ENCODE measurements at regions not wholly inside any gene's neighbourhood (a gene's known extent, or its start where the extent isn't known, plus 50 kb on each side); places are given as distances from the start of the nearest gene placed in this dataset.

GRCh38 chr9:515665-516064, 301.0 kb downstream of the DOCK8 start:
- DNase-seq (ENCODE audit: low read depth), result no peak
- H3K4me3 ChIP-seq (replicated peaks; ENCODE audit: low read depth, low read length), result no peak overlapping the region
- TF ChIP-seq, protein P1, sequence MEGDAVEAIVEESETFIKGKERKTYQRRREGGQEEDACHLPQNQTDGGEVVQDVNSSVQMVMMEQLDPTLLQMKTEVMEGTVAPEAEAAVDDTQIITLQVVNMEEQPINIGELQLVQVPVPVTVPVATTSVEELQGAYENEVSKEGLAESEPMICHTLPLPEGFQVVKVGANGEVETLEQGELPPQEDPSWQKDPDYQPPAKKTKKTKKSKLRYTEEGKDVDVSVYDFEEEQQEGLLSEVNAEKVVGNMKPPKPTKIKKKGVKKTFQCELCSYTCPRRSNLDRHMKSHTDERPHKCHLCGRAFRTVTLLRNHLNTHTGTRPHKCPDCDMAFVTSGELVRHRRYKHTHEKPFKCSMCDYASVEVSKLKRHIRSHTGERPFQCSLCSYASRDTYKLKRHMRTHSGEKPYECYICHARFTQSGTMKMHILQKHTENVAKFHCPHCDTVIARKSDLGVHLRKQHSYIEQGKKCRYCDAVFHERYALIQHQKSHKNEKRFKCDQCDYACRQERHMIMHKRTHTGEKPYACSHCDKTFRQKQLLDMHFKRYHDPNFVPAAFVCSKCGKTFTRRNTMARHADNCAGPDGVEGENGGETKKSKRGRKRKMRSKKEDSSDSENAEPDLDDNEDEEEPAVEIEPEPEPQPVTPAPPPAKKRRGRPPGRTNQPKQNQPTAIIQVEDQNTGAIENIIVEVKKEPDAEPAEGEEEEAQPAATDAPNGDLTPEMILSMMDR (IDR thresholded peaks at IDR 0.05; ENCODE audit: low read length, missing control alignments), result no peak

DNA sequence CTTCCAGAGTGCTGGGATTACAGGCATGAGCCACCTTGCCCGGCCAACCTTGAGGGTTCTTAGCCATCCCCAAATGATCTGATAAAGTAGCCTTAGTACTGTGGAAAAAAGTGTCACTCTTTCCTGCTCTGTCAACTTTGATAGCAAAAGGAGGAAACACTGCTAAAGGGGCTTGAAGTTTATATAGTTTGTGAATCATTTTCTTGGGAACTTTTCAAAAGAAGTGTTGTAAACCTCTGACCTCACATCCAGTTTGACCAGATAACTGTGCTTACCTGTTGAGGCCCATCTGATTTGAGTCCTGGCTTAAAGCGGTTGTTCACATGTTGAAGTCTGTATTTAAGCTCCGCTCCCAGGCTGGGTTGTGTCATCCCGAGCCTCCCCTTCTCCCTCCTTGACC, 303.3 kb downstream of the DOCK8 start:
- no peak overlapping the region for H3K4me3 ChIP-seq (replicated peaks; ENCODE audit: low read depth, low read length)
- TF ChIP-seq, protein P1 (IDR thresholded peaks at IDR 0.05; ENCODE audit: low read length, missing control alignments), result no peak
- DNase-seq (ENCODE audit: low read depth), result no peak

DNA sequence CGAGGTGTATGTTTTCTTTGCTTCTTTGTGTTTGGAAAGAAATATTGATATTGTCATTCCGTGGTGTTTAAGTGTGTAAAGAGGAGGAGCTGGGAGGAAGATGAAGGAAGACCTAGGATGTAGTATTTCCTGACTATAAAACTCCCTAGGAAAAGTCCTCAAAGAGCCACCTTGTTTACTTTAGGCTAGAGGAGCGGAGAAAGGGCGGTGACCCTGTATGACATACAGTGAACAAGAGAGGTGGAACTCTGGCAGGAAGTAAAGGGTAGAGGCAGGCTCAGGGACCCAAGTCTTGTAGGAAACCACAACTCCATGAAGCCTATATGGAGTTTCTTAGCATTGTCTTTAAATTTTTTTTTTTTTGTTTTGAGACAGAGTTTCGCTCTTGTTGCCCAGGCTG, 303.9 kb downstream of the DOCK8 start:
- TF ChIP-seq, protein P1 (IDR thresholded peaks at IDR 0.05; ENCODE audit: low read length, missing control alignments), result no peak
- DNase-seq (ENCODE audit: low read depth), result no peak
- H3K4me3 ChIP-seq (replicated peaks; ENCODE audit: low read depth, low read length), result no peak overlapping the region

DNA sequence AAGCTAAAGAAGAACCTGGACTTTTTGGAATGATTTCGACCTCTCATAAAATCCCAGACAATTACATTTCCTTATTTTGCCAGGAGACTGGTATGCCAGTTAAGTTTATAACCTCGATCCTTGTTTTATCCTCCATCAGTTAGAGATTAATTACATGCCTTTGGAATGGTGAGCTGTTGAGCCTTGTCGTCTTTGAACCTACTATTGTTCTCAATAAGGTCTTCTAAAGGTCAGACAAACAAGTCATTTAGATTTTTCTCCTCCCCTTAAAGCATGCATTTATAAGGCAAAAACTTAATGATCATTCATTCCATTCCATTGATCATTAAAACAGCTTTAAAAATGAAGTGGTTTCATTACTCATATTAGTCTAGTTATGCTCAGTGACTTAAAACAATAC, 304.9 kb downstream of the DOCK8 start:
- no peak overlapping the region for H3K4me3 ChIP-seq (replicated peaks; ENCODE audit: low read depth, low read length)
- TF ChIP-seq, protein P1 (IDR thresholded peaks at IDR 0.05; ENCODE audit: low read length, missing control alignments), result no peak
- no peak for DNase-seq (ENCODE audit: low read depth)

DNA sequence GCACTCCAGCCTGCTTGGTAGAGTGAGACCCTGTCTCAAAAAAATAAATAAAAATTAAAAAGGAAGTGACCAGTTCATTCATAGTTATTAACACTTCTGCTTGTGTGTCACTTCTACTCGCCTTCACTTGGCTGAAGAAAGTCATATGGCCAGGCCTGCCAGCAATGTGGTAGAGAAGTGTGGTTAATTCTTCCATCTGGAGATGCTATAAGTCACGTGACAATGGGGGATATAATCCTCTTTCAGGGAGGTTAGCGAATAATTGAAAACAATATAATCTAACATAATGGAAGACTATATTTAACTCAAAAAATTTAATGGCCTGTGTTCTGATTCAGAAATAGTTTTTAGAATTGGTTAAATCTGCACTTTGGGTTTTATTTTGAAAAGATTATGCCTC, 305.6 kb downstream of the DOCK8 start:
- no peak for DNase-seq (ENCODE audit: low read depth)
- TF ChIP-seq, protein P1 (IDR thresholded peaks at IDR 0.05; ENCODE audit: low read length, missing control alignments), result no peak
- H3K4me3 ChIP-seq (replicated peaks; ENCODE audit: low read depth, low read length), result no peak overlapping the region

DNA sequence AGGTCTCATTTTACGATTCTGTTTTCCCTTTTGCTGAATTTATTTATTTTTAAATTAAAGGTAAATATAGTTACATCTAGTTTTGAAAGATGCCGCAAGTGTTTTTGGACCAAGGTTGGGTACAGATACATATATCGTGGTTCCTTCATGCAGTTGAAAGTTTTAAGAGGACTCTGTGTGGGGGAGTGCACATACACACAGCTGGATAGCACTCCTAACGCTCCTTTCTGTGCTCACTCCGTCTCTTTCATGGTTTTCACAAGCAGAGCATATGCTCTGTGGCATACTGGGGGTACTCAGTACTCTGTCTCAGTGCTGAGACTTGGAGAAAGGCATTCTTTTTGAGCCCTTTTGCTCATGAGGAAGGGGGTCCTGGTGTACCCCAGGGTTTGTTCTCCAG, 307.5 kb downstream of the DOCK8 start:
- TF ChIP-seq, protein P1 (IDR thresholded peaks at IDR 0.05; ENCODE audit: low read length, missing control alignments), result no peak
- DNase-seq (ENCODE audit: low read depth), result no peak
- no peak overlapping the region for H3K4me3 ChIP-seq (replicated peaks; ENCODE audit: low read depth, low read length)

DNA sequence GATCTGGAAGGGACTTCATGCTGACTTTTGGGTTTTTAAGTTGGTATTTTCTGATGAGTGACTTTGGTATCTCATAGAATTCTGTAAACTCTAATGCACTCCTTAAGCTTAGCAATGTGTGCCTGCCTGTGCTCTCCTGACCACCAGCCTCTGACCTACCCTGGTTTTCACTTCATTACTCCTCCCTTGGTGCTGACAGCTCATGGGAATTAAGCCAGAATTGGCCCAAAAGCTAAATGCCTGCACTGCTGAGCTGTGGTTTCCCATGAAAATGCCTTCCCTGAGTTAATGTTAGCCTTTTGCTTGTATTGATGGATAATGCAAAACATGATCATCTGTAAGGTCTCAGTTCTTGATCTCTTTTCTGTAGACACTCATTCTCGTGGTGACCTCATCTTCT, 308.0 kb downstream of the DOCK8 start:
- H3K4me3 ChIP-seq (replicated peaks; ENCODE audit: low read depth, low read length), result no peak overlapping the region
- DNase-seq (ENCODE audit: low read depth), result peak; percentile 46
- TF ChIP-seq, protein P1 (IDR thresholded peaks at IDR 0.05; ENCODE audit: low read length, missing control alignments), result no peak
